HG03175 (cell line): ENCODE measurements at regions not wholly inside any gene's neighbourhood (a gene's known extent, or its start where the extent isn't known, plus 50 kb on each side); places are given as distances from the start of the nearest gene placed in this dataset.

ENCODE experiments used
- ATAC-seq: cut with Tn5 transposase; IDR thresholded peaks from one replicate; pipeline ENCODE4 v1.9.1; 2021; ENCODE audit warnings: mild to moderate bottlenecking, moderate library complexity; ENCODE audit not compliant: unreplicated experiment

- no peak for ATAC-seq
These were observed 75.3 kb upstream of the TNRC6C start for GRCh38 chr17:77883213-77883650.

- ATAC-seq: no peak
These were observed 74.5 kb upstream of the TNRC6C start for GRCh38 chr17:77884019-77884418.

- no peak for ATAC-seq
These were observed 73.4 kb upstream of the TNRC6C start for GRCh38 chr17:77884967-77885641.

- no peak for ATAC-seq
These were observed 72.7 kb upstream of the TNRC6C start for GRCh38 chr17:77885678-77886386.

- no peak for ATAC-seq
These were observed 72.1 kb upstream of the TNRC6C start for GRCh38 chr17:77886387-77886728.

- no peak for ATAC-seq
These were observed 71.4 kb upstream of the TNRC6C start for GRCh38 chr17:77887110-77887463.

GRCh38 chr17:77887464-77888241 is 70.8 kb upstream of the TNRC6C start:
- no peak for ATAC-seq

GRCh38 chr17:77888242-77889134 is 70.0 kb upstream of the TNRC6C start:
- ATAC-seq: no peak

- no peak for ATAC-seq
These were observed 69.4 kb upstream of the TNRC6C start for GRCh38 chr17:77889135-77889505.

- no peak for ATAC-seq
These were observed 68.4 kb upstream of the TNRC6C start for GRCh38 chr17:77889866-77890760.

GRCh38 chr17:77890771-77891170 is 67.7 kb upstream of the TNRC6C start:
- ATAC-seq: no peak

GRCh38 chr17:77891602-77892001 is 66.9 kb upstream of the TNRC6C start:
- ATAC-seq: no peak

- ATAC-seq: no peak
These were observed 66.5 kb upstream of the TNRC6C start for GRCh38 chr17:77892031-77892430.

- ATAC-seq: no peak
These were observed 65.9 kb upstream of the TNRC6C start for GRCh38 chr17:77892469-77893143.

GRCh38 chr17:77893144-77894044 is 65.1 kb upstream of the TNRC6C start:
- ATAC-seq: no peak

GRCh38 chr17:77894126-77894956 is 64.2 kb upstream of the TNRC6C start:
- no peak for ATAC-seq

- no peak for ATAC-seq
These were observed 60.7 kb upstream of the TNRC6C start for GRCh38 chr17:77897741-77898301.
